Astrocyte (in vitro differentiated cells and primary cell): ENCODE measurements at regions not wholly inside any gene's neighbourhood (a gene's known extent, or its start where the extent isn't known, plus 50 kb on each side); places are given as distances from the start of the nearest gene placed in this dataset.

ENCODE experiments used
- CTCF ChIP-seq: IDR thresholded peaks from 2 replicates; pipeline ENCODE4 v1.5.1; 2011; ENCODE audit warnings: low read depth, mild to moderate bottlenecking, inconsistent platforms, low read length, moderate library complexity; ENCODE audit not compliant: insufficient read depth
- EZH2 ChIP-seq: IDR thresholded peaks from 2 replicates; pipeline ENCODE4 v1.6.1; 2012; ENCODE audit warnings: mild to moderate bottlenecking, low read length, inconsistent platforms; ENCODE audit not compliant: insufficient read depth

- TF ChIP-seq CTCF (no peak), EZH2 (no peak)
Observed at GRCh38 chr6:71127374-71127773, 161.2 kb upstream of the OGFRL1 start.
